HEK293 (cell line): ENCODE measurements at regions not wholly inside any gene's neighbourhood (a gene's known extent, or its start where the extent isn't known, plus 50 kb on each side); places are given as distances from the start of the nearest gene placed in this dataset.
"Not testable (repeated sequence)": the region's sequence is repeated elsewhere in the genome, so short reads cannot be mapped to it uniquely, and the experiment has no call there.

Experiments
- CTCF ChIP-seq: fragments of 450-650 bp; formaldehyde crosslinking; IDR thresholded peaks from 2 replicates; pipeline ENCODE4 v1.5.1; 2016; ENCODE audit warnings: missing biosample characterization, missing genetic modification characterization
- KLF16 ChIP-seq: fragments of 450-650 bp; formaldehyde crosslinking; IDR thresholded peaks from 2 replicates; pipeline ENCODE4 v1.5.1; 2017; ENCODE audit warnings: missing biosample characterization, missing genetic modification characterization
- ZNF777 ChIP-seq: fragments of 450-650 bp; formaldehyde crosslinking; IDR thresholded peaks from 2 replicates; pipeline ENCODE4 v1.5.1; 2017; ENCODE audit warnings: missing biosample characterization, missing genetic modification characterization, borderline replicate concordance
- TF ChIP-seq, protein P1 (sequence below): fragments of 450-650 bp; formaldehyde crosslinking; IDR thresholded peaks from 2 replicates; pipeline ENCODE4 v1.5.1; 2016; ENCODE audit warnings: missing biosample characterization, missing genetic modification characterization

- TF ChIP-seq, protein P1, sequence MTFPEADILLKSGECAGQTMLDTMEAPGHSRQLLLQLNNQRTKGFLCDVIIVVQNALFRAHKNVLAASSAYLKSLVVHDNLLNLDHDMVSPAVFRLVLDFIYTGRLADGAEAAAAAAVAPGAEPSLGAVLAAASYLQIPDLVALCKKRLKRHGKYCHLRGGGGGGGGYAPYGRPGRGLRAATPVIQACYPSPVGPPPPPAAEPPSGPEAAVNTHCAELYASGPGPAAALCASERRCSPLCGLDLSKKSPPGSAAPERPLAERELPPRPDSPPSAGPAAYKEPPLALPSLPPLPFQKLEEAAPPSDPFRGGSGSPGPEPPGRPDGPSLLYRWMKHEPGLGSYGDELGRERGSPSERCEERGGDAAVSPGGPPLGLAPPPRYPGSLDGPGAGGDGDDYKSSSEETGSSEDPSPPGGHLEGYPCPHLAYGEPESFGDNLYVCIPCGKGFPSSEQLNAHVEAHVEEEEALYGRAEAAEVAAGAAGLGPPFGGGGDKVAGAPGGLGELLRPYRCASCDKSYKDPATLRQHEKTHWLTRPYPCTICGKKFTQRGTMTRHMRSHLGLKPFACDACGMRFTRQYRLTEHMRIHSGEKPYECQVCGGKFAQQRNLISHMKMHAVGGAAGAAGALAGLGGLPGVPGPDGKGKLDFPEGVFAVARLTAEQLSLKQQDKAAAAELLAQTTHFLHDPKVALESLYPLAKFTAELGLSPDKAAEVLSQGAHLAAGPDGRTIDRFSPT (tag by site-specific recombination): not testable (repeated sequence)
- not testable (repeated sequence) for TF ChIP-seq CTCF, KLF16, ZNF777 (tag by site-specific recombination)
Observed at GRCh38 chr2:47698436-47698972, 84.4 kb upstream of the MSH6 start.
